Fibroblast of skin of left biceps (primary cell): ENCODE measurements at regions not wholly inside any gene's neighbourhood (a gene's known extent, or its start where the extent isn't known, plus 50 kb on each side); places are given as distances from the start of the nearest gene placed in this dataset.
A peak's percentile ranks its signal among the peaks of the same experiment; 100 is the strongest.

Experiments used
- DNase-seq, 2 experiments: peaks; one replicate each; pipeline ENCODE4 v3.0.0-alpha.2; 2013; ENCODE audit warnings: low read depth in 2 of 2

DNA sequence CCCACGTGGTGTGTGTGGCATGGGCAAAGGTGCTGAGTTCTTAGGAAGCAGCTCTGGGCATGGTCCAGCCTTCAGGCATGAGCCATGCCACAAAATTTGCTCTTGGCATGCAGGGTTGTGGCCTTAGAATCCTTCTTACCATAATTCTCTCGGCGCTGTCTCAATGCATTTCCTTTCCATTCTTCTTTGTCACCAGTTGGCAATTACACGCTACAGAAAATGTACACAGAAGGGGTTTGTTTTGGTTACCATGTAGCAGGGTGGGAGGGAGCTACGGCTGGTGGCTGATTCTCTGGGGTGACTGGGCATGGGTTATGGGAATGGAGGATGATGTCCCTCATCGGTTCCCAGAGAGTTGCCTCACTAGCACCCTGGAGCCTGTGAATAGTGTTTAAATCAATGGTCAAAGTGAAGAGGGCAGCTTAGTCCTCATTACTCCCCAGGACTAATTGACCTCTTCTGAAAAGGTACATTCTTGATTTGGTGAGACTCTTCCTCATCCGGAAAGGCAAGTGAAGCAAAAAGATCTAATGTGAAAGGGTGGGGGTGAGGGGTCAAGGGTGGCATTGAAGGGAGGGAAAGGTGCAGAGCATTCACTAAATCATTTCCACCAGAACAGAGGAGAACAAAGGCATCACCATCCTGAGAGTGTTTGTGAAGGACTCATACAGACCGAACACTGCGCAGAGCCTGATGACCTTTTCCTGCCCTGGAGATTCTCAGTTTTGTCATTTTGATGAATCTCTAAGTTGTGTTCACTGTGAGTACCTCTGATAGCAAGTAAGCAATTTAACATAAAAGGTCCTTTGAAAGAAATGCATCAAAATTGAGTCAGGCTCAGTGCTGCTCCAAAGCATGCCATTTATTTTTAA lies 199.8 kb upstream of the SFRP2 start:
- DNase-seq, result no peak

DNA sequence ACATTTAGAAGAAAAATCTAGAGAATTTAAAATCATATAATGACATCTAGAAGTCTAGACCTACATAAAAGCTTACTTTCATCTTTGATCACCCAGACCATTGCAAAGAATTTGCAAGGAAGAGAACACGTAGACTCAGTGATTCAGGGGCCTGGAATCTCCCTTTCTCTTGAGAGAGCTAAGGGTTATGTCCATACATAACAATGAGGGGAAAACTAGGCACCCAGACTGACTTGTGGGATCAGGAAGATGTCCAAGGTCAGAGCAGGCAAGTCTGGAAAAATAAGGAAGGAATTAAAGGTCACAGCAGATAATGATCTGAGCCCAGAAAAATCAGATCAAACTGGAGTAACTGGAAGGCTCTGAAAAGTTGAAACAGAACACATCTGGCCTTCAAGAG lies 198.4 kb upstream of the SFRP2 start:
- DNase-seq, result peak; percentile 55 to 65

DNA sequence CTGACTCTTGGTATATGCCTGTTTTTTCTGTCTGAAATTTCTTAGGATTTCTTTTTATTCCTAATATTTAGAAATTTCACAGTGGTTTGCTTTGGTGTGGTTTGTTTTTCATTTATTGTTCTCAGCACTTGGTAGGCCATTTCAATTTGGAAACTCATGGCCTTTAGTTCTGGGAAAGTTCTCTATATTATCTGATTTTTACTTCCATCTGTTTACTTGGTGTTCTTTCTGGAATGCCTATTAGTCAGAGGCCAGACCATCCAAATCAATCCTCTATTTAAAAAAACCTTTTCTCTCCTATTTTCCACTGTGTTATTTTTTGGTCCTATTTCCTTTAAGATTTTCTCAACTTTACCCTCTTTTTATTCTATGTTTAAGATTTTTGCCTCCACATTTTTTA lies 188.1 kb upstream of the SFRP2 start:
- no peak for DNase-seq

DNA sequence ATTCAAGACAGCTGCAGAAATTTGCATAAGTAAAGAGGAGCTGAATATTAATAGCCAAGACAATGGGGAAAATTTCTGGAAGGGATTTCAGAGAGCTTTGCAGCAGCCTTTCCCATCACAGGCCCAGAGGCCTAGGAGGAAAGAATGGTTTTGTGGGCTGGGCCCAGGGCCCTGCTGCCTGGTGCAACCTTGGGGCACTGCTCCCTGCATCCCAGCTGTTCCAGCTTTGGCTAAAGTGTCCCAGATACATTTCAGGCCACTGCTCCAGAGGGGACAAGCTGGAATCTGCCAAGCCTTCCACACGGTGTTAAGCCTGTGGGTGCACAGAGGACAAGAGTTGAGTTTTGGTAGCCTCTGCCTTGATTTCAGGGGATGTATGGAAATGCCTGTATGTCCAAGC lies 185.6 kb upstream of the SFRP2 start:
- DNase-seq, result no peak

DNA sequence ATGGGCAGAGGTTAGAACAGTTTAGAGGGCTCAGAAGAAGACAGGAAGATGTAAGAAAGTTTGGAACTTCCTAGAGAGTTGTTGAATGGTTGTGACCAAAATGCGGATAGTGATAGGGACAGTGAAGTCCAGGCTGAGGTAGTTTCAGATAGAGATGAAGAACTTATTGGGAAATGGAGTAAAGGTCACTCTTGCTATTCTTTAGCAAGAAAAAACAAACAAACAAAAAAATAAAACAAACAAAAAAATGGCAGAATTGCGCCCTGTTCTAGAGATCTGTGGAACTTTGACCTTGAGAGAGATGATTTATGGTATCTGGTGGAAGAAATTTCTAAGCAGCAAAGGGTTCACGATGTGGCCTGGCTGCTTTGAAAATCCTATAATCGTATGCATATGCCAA lies 185.1 kb upstream of the SFRP2 start:
- no peak for DNase-seq

DNA sequence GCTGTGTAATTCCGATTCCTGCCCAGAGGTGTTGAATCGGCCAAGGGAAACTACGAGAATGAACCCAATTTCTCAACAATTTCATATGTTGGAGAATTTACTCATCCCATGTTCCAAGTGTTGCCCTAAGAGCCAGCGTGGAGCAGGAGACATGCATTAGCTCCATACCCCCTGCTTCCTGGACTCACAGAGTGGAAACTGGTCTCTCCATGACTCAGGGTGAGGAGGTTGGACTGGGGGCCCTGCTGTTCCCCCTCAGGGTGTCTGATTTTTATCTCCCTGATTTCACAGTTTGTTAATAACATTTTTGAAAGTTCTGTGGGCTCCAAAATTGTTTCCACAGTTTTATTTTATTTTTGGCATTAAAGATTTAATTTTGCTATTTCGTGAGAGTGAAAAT lies 183.0 kb upstream of the SFRP2 start:
- no peak for DNase-seq

DNA sequence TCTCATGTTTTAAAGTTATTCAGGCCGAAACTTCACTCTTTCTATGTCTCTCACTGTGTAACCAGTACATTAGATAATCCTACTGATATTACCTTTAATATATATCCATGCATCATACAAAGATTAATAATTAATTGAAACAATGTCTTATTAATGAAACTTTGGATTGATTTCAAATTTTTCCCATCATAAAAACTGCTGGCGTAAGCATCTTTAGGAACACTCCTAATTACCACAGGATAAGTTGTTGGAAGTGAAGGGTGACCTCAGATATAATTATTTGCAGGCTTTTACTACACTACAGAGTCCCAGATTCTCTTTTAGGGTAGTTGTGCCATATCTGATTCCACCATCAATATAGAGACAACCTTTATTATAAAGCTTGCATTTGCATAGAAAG lies 181.3 kb upstream of the SFRP2 start:
- no peak for DNase-seq

DNA sequence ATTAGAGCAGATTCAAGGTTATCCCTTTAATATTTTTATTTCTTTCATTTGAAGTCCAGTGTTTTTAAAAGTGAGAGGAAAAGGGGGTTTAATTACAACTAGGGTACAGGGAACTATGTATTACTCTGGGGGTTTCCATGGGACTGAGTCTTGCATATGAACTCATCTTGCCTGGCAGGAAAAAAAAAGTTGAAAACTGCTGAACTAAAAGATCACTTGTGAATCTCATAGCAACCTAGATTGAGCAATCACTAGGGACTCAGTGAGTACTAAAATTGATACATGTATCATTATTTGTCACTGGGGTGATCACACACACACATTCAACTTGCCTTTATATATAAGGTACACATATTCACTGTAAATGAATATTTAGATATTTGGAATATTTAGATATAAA lies 180.7 kb upstream of the SFRP2 start:
- no peak for DNase-seq

DNA sequence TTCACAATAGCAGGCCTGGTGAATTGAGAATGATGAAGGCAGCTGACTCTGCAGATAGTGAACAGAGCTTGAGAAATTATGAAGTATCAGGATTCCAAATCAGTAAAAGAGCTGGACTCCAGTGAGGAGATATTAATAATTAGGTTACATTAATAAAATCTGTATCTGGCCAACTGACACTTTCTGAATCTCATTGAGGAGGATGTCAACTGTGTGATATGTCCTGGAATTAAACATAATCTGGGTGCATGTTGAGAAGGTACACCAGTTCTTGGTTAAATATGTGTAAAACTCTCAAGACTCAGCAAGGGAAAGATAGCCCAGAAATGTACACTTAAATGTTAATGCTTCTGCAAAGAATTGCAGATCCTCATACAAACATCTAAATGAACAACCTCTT lies 177.8 kb upstream of the SFRP2 start:
- DNase-seq, result no peak

DNA sequence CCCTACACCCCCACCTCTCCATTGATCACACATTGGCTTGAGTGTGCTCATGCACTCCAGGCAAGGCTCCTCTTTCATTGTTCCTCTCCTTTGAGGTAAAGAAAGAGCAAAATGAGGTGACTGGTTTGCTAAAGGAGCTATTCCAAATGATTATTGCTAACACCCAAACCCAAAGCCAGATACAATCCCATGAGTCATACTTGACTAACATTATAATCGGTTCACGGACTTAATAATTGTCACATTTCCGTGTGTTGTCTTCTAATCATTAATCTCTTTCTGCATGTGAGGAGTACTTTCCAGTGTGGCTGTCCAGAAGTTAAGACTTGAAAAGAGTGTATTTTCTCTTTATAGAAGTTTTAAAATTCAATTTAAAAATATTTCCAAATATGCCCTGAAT lies 174.3 kb upstream of the SFRP2 start:
- DNase-seq, result no peak

DNA sequence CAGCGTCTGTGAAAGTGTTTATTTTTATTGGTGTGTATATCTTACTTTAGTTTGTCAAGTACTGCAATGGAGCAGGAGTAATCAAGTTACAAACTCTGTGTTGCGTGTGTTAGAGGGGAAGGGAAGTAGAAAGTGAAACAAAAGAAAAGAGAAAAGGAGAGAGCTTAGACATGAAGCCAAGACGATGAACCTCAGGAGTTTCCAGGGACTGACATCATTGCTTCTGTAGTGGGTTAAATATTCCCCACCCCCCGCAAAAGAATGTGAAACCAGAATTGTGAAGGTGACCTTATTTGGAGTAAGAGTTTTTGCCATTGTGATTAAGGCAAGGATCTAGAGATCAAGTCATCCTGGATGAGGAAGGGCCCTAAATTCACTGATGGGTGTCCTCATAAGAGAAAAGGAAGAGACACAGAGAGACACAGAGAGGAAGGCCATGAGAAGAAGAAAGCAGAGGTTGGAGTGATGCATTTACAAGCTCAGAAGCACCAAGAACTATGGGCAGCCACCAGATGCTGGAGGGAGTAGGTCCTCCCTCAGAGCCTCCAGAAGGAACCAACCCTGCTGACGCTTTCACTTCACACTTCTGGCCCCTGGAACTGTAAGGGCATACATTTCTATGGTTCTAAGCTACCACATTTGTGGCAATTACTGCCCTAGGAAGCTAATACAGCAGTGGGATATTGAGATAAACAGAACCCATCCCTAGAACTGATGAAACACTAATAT lies 173.6 kb upstream of the SFRP2 start:
- peak in 1 of 2 experiments; percentile 1 for DNase-seq

DNA sequence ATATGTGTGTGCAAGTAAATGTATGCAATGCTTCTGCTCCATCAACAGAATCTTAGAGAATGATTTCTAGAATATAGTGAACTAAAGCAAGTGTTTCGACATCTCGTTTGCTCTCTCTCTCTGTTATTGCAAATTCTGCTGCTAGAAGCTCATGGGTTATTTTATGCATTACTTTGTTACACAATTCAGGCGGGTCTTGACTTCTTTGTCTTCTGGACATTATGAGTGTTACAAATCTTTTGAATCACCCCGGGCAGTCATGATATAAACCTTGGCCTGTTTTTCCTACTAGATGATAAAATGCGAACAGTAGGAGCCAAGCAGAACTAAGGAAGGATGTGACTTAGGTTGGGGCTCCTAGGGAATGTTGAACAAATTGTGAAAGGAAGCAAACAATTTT lies 166.4 kb upstream of the SFRP2 start:
- no peak for DNase-seq

DNA sequence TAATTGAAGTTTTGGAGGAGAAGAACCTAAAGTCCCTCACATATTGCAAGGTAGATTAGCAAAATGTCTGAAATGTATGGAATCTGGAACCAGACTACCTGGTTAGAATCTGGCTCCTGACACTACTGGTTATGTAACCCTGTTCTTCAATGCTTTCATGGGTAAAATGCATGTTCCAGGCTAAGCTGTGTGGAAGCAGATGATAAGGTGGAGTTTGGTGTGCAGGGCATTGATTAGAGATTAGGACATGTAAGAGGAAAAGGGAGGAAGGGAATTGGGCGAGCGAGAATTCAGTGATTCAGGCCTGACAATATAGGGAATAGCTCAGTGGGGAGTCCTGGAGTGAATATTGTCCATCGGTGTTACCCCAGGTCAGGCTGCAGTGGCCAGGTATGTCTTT lies 165.8 kb upstream of the SFRP2 start:
- DNase-seq, result no peak

DNA sequence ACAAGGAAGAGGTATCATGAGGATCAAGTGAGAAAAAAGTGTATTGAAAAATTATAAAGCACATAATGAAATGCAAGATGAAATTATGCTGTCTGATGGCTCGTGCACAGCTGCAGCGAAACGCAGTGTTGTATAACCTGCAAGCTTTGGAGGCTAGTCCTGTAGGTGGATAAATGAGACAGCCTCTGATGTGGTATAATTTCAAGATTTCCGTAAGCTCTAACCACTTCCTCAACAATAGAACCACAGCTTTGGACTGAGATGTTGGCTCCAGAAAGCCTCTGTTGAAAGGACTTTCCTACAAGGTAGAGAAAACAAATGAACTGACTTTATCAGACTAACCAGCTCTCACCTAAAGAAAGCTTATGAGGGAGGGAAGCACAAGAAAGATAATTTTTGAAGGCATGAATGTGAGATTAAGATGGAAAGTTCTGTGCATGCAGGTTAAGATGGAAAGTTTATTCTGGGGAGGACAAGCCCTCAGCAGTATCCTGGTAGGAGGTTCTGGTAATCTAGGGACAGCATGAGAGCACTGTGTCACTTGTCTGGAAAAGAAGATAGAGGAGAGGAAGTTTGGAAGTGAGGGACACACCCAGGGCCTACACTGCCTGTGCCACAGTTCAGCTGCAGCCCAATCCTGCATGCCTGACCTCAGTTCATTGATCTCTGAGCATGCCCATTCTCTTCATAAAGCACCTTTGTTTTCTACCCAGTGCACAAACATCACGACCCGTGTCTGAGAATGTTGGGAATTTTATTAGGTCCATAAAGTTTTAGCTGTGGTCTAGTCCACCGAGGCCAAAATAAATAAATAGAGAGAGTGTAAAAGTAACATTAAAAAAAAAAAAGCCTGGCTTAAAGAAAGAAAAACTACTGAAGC lies 161.5 kb upstream of the SFRP2 start:
- no peak for DNase-seq

DNA sequence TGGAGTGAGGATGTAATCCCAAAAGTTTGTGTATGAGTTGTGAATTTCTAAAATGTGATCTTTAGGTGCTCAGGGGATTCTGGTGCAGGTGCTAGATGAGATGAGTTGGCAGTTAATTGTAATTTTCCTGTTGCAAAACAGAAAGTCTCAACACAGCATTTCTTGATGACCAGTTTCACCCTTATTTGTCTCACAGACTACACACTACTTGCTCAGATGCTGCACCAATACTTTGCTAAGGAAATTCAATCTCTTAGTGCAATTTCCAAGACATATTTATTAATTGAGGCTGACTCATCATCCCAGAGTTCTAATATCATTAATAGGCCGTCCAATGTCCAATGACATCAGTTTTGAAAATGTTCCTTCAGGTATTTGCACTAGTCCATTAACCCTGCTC lies 159.2 kb upstream of the SFRP2 start:
- DNase-seq, result no peak

DNA sequence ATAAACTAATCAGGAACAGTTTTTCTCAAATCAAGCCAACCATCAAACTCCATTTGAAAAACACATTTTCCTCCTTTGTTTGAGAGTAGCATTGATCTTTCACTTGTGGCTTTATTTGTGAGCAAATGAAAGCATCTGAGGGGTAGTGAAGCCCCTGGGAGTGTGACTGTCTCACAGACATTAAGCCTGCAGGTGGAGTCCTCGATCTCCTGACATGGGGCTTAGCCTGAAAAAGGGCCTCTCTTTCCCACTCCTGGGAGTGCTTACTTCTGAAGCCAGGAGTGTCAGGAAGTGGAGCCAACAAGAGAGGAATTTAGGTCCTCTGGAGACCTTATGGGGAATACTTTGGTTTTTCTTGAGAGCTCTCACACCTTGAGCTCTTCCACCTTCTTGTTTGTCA lies 158.2 kb upstream of the SFRP2 start:
- DNase-seq, result no peak

DNA sequence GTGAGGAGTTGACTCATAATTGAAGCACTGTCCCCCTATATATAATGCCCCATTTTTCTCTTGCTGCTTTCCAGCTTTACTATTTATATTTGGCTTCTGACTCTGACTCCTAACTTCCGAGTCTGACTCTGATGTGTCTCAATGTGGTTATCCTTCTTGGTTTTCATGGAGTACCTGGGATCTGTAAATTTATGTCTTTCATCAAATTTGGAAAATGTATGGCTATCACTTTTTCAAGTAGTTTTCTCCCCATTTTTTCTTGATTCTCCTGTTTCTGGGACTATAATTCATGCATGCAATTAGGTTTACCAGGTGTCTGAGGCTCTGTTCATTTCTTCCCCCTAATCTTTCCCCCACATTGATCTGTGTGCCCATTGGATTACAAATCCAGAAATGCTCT lies 156.8 kb upstream of the SFRP2 start:
- no peak for DNase-seq

DNA sequence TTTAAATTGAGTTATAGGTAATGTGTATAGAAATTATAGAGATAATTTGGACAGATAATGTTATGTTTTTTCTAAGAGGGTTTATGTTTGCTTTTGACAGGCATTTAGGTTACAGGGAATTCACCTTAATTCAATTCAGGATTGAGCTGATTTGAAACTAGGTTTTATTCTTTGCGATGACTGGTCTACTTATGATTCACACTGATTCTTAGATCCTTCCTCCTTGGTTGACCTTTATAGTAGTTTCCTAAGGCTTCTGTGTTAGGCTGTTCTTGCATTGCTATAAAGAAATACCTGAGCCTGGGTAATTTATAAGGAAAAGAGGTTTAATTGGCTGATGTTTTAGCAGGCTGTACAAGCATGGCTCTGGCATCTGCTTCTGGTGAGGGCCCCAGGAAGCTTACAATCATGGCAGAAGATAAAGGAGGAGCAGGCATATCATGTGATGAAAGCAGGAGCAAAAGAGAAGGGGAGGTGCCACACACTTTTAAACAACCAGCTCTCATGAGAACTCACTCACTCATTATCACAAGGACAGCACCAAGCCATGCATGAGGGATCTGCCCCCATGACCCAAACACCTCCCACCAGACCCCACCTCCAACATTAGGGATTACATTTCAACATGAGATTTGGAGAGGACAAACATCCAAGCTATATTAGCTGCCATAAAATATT lies 155.0 kb upstream of the SFRP2 start:
- no peak for DNase-seq

DNA sequence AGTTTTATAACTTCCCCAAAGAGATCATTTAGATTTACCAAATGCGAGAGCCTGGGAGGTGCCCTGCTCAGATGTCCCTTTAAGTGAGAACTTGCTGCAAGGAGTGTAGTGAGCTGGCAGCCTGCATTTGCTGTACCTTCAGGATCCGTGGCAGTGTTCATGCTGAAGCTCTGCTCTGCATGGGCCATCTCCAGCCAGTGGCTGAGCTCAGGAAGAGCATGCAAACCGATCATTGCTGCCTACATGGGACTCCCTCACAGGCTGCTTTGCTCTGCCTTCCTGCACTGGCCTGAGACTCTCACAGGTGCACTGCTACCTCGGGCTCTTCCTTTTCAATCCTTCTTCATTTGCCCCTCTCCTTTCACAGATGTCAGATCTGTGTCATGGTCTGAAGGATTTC lies 152.0 kb upstream of the SFRP2 start:
- no peak for DNase-seq

DNA sequence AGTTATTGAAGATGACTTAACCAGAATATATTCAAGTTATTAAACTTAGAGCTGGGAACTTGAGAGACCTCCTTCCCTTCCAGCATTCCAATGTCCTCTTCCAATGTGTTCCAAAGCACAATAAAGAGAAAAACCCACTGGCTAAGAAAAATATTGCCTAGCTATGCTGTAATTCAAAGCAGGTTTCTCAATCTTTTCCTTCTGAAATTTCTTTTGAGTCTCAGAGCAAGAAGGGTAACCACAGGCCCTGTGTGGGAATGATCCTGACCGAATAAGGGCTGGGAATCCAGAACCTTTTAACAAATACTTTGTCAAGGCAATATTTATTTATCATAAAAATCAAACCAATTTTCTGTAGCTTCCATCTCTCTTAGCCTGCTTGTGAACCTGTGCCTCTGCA lies 150.7 kb upstream of the SFRP2 start:
- peak in 1 of 2 experiments; percentile 4 for DNase-seq

DNA sequence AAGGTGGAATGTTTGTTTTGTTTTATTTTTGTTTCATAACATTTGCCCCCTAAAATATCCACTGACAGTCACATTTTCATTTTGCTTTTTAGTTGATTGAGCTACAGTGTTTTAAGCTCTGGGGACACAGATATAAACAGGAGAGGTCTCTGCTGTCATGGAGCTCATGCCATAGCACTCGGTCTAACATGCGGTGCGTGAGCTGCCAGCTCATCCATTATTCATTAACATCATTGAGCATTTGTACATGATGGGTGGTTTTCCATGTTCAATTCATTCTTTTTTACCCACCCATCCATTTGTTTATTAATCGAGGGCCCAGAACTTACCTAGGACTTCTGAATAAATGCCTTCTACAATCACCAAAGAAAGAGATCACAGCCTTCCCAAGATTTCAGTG lies 150.1 kb upstream of the SFRP2 start:
- no peak for DNase-seq

DNA sequence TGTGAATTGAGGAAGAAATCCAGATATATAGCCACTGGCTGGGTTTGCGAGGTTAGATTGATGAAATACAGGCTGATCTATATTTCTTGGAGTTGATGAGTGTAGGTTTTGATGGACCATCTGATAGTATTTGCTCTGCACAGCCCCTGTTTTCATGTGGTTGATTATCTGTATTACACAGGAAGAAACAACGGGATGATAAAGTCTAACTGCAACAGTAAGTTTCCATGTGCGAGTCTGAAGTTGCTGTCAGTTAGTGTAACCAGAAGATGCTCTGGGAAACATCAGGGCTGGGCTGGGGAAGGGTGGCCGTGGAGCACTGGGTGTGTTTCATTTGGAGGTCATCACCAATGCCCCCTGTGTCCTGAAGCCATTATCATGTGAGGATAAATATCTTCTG lies 148.4 kb upstream of the SFRP2 start:
- no peak for DNase-seq
